GM12864 (cell line): ENCODE measurements at regions not wholly inside any gene's neighbourhood (a gene's known extent, or its start where the extent isn't known, plus 50 kb on each side); places are given as distances from the start of the nearest gene placed in this dataset.
"Not testable (repeated sequence)": the region's sequence is repeated elsewhere in the genome, so short reads cannot be mapped to it uniquely, and the experiment has no call there.

Experiments used
- DNase-seq: peaks from one replicate; pipeline ENCODE4 v3.0.0-alpha.2; 2011; ENCODE audit warnings: low read depth
- H3K4me3 ChIP-seq: 2 replicates; pipeline ENCODE4 v1.5.1; 2011; ENCODE audit warnings: mild to moderate bottlenecking, low read depth, low read length, control low read depth
- CTCF ChIP-seq: IDR thresholded peaks from 2 replicates; pipeline ENCODE4 v1.5.1; 2011; ENCODE audit warnings: low read depth, mild to moderate bottlenecking, moderate library complexity, low read length, control low read depth, inconsistent platforms; ENCODE audit errors: missing control alignments

- no peak for DNase-seq
- H3K4me3 ChIP-seq, result no peak overlapping the region
- TF ChIP-seq CTCF, result no peak
These were observed 135.7 kb upstream of the RNF32 start for GRCh38 chr7:156504687-156505545.

- DNase-seq, result no peak
- no peak overlapping the region for H3K4me3 ChIP-seq
- no peak for TF ChIP-seq CTCF
These were observed 136.6 kb upstream of the RNF32 start for GRCh38 chr7:156504006-156504405.

- DNase-seq, result no peak
- no peak for TF ChIP-seq CTCF
- H3K4me3 ChIP-seq, result no peak overlapping the region
These were observed 137.4 kb upstream of the RNF32 start for GRCh38 chr7:156503196-156503595.

- DNase-seq, H3K4me3 ChIP-seq: not testable (repeated sequence)
These were observed 138.8 kb upstream of the RNF32 start for GRCh38 chr7:156501815-156502214.

- TF ChIP-seq CTCF, result no peak
- DNase-seq, result no peak
- H3K4me3 ChIP-seq, result no peak overlapping the region
These were observed 141.2 kb upstream of the RNF32 start for GRCh38 chr7:156499247-156499881.

GRCh38 chr7:156497776-156498509, 142.6 kb upstream of the RNF32 start:
- no peak for TF ChIP-seq CTCF
- DNase-seq, result no peak

GRCh38 chr7:156496865-156497264, 143.7 kb upstream of the RNF32 start:
- no peak for TF ChIP-seq CTCF
- DNase-seq, result no peak
- H3K4me3 ChIP-seq, result no peak overlapping the region

More at GRCh38 chr7:156497776-156498509, 142.6 kb upstream of the RNF32 start:
- H3K4me3 ChIP-seq, result no peak overlapping the region
